ENCODE measurements at regions not wholly inside any gene's neighbourhood (a gene's known extent, or its start where the extent isn't known, plus 50 kb on each side); places are given as distances from the start of the nearest gene placed in this dataset.
"Not testable (repeated sequence)": the region's sequence is repeated elsewhere in the genome, so short reads cannot be mapped to it uniquely, and the experiment has no call there.

DNA sequence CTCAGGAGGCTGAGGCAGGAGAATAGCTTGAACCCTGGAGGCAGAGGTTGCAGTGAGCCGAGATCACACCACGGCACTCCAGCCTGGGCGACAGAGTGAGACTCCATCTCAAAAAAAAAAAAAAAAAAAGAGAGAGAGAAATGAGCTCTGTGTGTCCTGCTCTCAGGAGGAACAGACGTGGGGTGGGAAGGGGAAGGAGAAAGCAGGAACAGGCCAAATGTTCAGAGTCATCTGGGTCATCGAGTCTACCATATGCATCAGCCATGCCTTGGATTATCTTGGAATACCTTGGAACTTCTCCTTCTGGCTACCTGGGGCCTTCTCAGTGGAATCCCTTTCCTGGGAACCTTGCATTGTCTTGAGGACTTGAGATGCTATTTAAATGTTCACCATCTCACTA, 51.7 kb upstream of the ZFHX3 start:
- TF ChIP-seq, protein P1, sequence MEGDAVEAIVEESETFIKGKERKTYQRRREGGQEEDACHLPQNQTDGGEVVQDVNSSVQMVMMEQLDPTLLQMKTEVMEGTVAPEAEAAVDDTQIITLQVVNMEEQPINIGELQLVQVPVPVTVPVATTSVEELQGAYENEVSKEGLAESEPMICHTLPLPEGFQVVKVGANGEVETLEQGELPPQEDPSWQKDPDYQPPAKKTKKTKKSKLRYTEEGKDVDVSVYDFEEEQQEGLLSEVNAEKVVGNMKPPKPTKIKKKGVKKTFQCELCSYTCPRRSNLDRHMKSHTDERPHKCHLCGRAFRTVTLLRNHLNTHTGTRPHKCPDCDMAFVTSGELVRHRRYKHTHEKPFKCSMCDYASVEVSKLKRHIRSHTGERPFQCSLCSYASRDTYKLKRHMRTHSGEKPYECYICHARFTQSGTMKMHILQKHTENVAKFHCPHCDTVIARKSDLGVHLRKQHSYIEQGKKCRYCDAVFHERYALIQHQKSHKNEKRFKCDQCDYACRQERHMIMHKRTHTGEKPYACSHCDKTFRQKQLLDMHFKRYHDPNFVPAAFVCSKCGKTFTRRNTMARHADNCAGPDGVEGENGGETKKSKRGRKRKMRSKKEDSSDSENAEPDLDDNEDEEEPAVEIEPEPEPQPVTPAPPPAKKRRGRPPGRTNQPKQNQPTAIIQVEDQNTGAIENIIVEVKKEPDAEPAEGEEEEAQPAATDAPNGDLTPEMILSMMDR (conservative IDR thresholded peaks at IDR 0.05; ENCODE audit: low read depth, low read length): not testable (repeated sequence)
- TF ChIP-seq EZH2 (IDR thresholded peaks at IDR 0.05; ENCODE audit: low read length, unreplicated experiment); EZH2phosphoT487 (IDR thresholded peaks at IDR 0.05; ENCODE audit: borderline replicate concordance, low read length): not testable (repeated sequence)

Data from PC-3 (cell line).